ENCODE measurements at regions not wholly inside any gene's neighbourhood (a gene's known extent, or its start where the extent isn't known, plus 50 kb on each side); places are given as distances from the start of the nearest gene placed in this dataset.
A peak's percentile ranks its signal among the peaks of the same experiment; 100 is the strongest.

DNA sequence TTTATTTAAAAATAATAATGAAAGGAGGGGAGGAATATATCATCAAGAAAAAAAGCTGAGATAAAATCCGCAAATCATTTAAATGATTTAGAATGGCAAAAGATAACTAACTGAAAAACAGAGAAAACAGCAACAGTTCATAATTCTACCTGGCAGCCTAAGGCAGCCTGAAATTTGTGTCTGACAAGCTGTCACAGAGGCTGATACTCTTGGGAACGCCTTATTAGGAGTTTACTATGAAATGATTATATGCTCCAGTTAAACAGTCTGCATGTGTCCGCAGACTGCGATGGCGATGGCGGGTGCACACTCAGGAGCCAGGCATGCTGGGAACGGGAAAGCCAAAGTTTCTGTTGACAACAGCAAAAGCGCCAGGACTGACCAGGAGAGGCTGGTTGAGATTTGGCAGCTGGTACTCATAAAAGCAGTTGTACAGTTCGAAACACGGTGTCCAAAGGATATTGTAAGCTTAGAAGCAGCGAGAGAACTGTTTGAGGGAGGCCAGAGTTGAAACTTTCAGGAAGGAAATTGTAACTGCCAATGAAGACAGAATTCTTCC is 172.9 kb upstream of the MPPED2 start:
- no peaks in the 10 kb centered on the region for H3K79me2 ChIP-seq (ENCODE audit: control insufficient read depth, insufficient read depth, low read length)
- no peaks in the 10 kb centered on the region for H3K4me1 ChIP-seq (ENCODE audit: control insufficient read depth, extremely low read depth, insufficient read depth, low read length)
- no peak overlapping the region for H2AFZ ChIP-seq (ENCODE audit: low read length)
- H3K9ac ChIP-seq (ENCODE audit: insufficient read depth, low read length): no peak overlapping the region
- H3K4me3 ChIP-seq (replicated peaks in 1 of 4; ENCODE audit: control extremely low read depth in 1 of 4, insufficient read depth in 1 of 4, low read depth in 3 of 4, low read length in 4 of 4): no peak overlapping the region
- TF ChIP-seq EZH2 (IDR thresholded peaks at IDR 0.05; ENCODE audit: low read length, missing control alignments): no peak
- TF ChIP-seq, protein P1, sequence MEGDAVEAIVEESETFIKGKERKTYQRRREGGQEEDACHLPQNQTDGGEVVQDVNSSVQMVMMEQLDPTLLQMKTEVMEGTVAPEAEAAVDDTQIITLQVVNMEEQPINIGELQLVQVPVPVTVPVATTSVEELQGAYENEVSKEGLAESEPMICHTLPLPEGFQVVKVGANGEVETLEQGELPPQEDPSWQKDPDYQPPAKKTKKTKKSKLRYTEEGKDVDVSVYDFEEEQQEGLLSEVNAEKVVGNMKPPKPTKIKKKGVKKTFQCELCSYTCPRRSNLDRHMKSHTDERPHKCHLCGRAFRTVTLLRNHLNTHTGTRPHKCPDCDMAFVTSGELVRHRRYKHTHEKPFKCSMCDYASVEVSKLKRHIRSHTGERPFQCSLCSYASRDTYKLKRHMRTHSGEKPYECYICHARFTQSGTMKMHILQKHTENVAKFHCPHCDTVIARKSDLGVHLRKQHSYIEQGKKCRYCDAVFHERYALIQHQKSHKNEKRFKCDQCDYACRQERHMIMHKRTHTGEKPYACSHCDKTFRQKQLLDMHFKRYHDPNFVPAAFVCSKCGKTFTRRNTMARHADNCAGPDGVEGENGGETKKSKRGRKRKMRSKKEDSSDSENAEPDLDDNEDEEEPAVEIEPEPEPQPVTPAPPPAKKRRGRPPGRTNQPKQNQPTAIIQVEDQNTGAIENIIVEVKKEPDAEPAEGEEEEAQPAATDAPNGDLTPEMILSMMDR (conservative IDR thresholded peaks at IDR 0.05 in 1 of 2, IDR thresholded peaks at IDR 0.05 in 1 of 2; ENCODE audit: low read depth in 1 of 2, low read length in 2 of 2): no peak
- no peak overlapping the region for H3K27ac ChIP-seq (ENCODE audit: insufficient read depth, low read length)
- no peaks in the 10 kb centered on the region for H4K20me1 ChIP-seq (ENCODE audit: control insufficient read depth, extremely low read depth, insufficient read depth, low read length)
- H3K9me3 ChIP-seq (ENCODE audit: control insufficient read depth, insufficient read depth, low read depth, low read length): no peaks in the 10 kb centered on the region
- H3K27me3 ChIP-seq (ENCODE audit: control insufficient read depth, insufficient read depth, low read length): no peaks in the 10 kb centered on the region
- no peaks in the 10 kb centered on the region for H3K36me3 ChIP-seq (ENCODE audit: control insufficient read depth, insufficient read depth, low read length)
- H3K4me2 ChIP-seq (ENCODE audit: extremely low read depth, insufficient read depth, low read length): no peak overlapping the region
- DNase-seq (ENCODE audit: low read depth in 2 of 2): peak in 1 of 2 donors; percentile 11

DNA sequence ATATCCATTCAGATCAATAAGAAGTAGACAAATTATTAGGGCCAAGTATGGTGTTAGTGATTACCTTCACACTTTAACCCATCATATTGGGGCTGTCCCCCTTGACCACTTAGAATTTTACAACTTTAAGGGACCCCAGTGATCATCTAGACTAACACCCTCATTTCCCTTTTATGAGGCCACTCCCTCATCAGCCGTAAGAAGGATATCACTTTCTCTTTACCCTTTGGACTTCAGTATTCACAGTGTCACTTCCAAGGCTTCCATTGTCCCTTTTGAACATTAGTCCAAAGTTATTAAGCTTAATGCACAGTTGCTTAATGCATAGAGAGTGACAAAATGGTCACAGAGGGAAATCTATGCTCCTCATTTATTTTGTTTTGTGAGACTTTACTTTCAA is 172.4 kb upstream of the MPPED2 start:
- DNase-seq (ENCODE audit: low read depth in 2 of 2): no peak
- Histone ChIP-seq H3K36me3 (ENCODE audit: control insufficient read depth, insufficient read depth, low read length) (no peaks in the 10 kb centered on the region), H3K4me2 (ENCODE audit: extremely low read depth, insufficient read depth, low read length) (no peak overlapping the region), H3K9ac (ENCODE audit: insufficient read depth, low read length) (no peak overlapping the region), H3K4me3 (replicated peaks in 1 of 4; ENCODE audit: control extremely low read depth in 1 of 4, insufficient read depth in 1 of 4, low read depth in 3 of 4, low read length in 4 of 4) (no peak overlapping the region), H4K20me1 (ENCODE audit: control insufficient read depth, extremely low read depth, insufficient read depth, low read length) (no peaks in the 10 kb centered on the region), H3K4me1 (ENCODE audit: control insufficient read depth, extremely low read depth, insufficient read depth, low read length) (no peaks in the 10 kb centered on the region), H3K27ac (ENCODE audit: insufficient read depth, low read length) (no peak overlapping the region), H3K79me2 (ENCODE audit: control insufficient read depth, insufficient read depth, low read length) (no peaks in the 10 kb centered on the region), H3K9me3 (ENCODE audit: control insufficient read depth, insufficient read depth, low read depth, low read length) (no peaks in the 10 kb centered on the region), H2AFZ (ENCODE audit: low read length) (no peak overlapping the region), H3K27me3 (ENCODE audit: control insufficient read depth, insufficient read depth, low read length) (no peaks in the 10 kb centered on the region)
- TF ChIP-seq, protein P1 (conservative IDR thresholded peaks at IDR 0.05 in 1 of 2, IDR thresholded peaks at IDR 0.05 in 1 of 2; ENCODE audit: low read depth in 1 of 2, low read length in 2 of 2): no peak
- no peak for TF ChIP-seq EZH2 (IDR thresholded peaks at IDR 0.05; ENCODE audit: low read length, missing control alignments)

DNA sequence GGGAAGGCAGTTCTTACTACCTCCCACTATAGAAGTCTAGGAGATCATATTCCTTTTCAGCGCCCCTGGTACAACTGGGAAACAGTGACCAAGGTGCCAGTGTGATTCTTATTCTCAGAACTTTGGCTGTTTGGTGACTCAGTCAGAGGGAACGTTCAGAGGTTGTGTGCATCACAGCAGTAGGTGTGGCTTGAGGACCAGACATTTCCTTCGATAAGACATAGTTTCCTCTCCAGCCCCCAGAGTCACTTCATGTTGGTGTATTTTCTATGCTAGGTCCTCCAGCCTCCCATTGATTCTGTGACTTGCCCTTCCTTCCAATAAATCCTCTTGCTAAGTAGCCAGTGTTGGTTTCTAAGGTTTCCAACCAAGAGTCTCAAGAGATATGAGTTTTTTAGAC is 171.9 kb upstream of the MPPED2 start:
- Histone ChIP-seq H4K20me1 (ENCODE audit: control insufficient read depth, extremely low read depth, insufficient read depth, low read length) (no peaks in the 10 kb centered on the region), H3K9me3 (ENCODE audit: control insufficient read depth, insufficient read depth, low read depth, low read length) (no peaks in the 10 kb centered on the region), H3K27me3 (ENCODE audit: control insufficient read depth, insufficient read depth, low read length) (no peaks in the 10 kb centered on the region), H2AFZ (ENCODE audit: low read length) (no peak overlapping the region), H3K4me1 (ENCODE audit: control insufficient read depth, extremely low read depth, insufficient read depth, low read length) (no peaks in the 10 kb centered on the region), H3K4me2 (ENCODE audit: extremely low read depth, insufficient read depth, low read length) (no peak overlapping the region), H3K36me3 (ENCODE audit: control insufficient read depth, insufficient read depth, low read length) (no peaks in the 10 kb centered on the region), H3K4me3 (replicated peaks in 1 of 4; ENCODE audit: control extremely low read depth in 1 of 4, insufficient read depth in 1 of 4, low read depth in 3 of 4, low read length in 4 of 4) (no peak overlapping the region), H3K9ac (ENCODE audit: insufficient read depth, low read length) (no peak overlapping the region), H3K79me2 (ENCODE audit: control insufficient read depth, insufficient read depth, low read length) (no peaks in the 10 kb centered on the region), H3K27ac (ENCODE audit: insufficient read depth, low read length) (no peak overlapping the region)
- TF ChIP-seq, protein P1 (conservative IDR thresholded peaks at IDR 0.05 in 1 of 2, IDR thresholded peaks at IDR 0.05 in 1 of 2; ENCODE audit: low read depth in 1 of 2, low read length in 2 of 2): no peak
- TF ChIP-seq EZH2 (IDR thresholded peaks at IDR 0.05; ENCODE audit: low read length, missing control alignments): no peak
- no peak for DNase-seq (ENCODE audit: low read depth in 2 of 2)

All from fibroblast of lung (primary cell).